IPS-NIHi11 (cell line): ENCODE measurements at regions not wholly inside any gene's neighbourhood (a gene's known extent, or its start where the extent isn't known, plus 50 kb on each side); places are given as distances from the start of the nearest gene placed in this dataset.
A peak's percentile ranks its signal among the peaks of the same experiment; 100 is the strongest.
"Not testable (repeated sequence)": the region's sequence is repeated elsewhere in the genome, so short reads cannot be mapped to it uniquely, and the experiment has no call there.

Experiments
- DNase-seq: peaks from one replicate; pipeline ENCODE4 v3.0.0; 2012; ENCODE audit warnings: mixed read lengths, low spot score

GRCh38 chr13:27327633-27328032 is 57.0 kb downstream of the RASL11A start:
- no peak for DNase-seq

GRCh38 chr13:27329210-27329609 is 58.6 kb downstream of the RASL11A start:
- no peak for DNase-seq

DNA sequence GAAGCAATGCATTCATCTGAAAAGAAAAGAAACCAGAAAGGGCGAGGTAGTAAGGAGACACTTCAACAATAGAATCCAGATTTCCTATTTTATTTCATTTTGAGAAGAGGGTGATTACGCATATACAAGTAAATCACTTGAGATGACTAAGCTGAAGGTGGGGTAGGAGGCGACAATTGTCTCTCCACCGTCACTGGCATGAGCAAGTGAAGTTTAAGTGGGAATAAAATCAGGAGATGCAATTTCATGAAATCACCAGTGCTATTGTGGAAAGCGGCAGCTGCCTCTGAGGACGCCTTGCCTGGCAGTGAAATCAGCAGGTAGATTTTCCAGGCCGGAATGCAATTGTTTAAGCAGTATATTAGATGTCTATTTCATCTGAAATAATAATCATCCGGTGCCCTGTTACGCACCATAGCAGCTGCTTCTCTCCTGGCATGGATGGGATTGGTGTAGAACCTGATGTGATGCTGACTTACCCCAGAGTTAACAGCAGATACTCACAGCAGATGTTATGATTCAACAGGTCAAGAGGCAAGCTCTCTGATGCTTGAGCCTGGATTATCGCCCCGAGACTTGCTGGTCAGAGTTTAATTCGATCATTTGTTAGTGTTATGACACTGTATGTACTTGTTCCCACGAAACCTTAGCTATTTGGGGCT is 64.3 kb downstream of the RASL11A start:
- no peak for DNase-seq

DNA sequence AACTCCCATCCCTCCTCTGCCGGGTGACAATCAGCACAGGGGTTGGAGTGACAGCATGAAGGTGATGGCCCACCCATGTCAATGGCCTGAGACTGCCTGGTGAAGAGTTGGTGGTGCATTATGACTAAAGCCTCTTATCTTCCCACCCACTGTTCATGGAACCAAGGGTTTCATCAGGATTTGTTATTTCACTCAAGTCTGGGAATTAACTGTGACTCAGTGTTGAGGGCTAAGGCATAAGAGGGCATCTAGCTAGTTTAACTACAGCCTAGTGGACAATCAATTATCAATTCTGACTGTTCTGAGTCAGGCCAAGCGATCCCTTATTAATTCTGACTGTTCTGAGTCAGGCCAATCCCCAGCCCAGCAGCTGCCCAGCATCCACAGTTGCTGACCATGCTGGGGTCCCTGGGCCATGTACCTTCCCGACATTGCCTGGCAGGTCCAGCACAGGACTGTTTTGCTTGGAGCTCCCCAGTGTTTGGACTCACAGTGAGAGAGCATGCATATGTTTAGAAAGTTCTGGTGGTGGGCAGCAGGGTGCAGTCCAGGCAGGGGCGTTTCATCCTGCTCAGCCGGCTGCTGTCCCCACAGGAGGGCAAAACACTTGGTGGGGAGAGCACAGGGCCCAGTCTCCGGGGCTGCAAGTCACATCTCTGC is 65.5 kb downstream of the RASL11A start:
- no peak for DNase-seq

GRCh38 chr13:27338207-27338606 is 67.6 kb downstream of the RASL11A start:
- DNase-seq: no peak

DNA sequence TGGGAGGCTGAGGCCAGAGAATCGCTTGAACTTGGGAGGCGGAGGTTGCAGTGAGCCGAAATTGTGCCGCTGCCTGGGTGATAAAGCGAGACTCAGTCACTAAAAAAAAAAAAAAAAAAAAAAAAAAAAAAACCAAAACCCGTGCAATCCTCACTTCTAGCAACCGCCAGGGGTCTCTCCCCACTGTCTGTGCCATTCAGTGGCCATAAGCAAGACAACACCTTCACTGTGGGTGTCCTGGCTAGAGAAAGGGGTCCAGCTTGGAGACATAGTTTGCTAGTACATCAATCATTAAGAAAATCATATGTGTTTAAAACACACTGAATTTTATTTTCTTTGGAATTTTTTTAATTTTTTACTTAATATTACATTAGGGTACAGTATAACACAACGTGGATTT is 68.2 kb downstream of the RASL11A start:
- DNase-seq: peak; percentile 70

GRCh38 chr13:27339299-27339698 is 68.7 kb downstream of the RASL11A start:
- DNase-seq: peak; percentile 64

DNA sequence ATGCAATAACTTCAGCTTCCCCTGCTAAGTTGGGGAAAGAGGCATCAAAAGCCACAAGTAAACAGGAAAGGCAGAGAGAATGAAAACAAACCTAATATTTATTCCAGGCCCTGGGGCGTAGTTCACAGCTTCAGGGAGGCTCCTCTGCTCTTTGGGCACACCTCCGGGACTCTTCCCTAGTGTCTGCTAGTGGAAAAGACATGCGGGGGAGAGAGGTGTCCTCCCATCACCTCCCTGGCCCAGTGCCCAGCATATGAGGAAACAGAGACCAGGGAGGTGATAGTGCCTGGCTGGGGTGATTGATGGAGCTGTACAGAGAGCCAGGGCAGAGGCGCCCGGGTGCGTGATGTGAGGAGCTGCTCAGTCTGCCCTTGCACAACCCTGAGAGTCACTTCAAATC is 71.0 kb downstream of the RASL11A start:
- DNase-seq: no peak

GRCh38 chr13:27347211-27347772 is 76.7 kb downstream of the RASL11A start:
- DNase-seq: no peak

DNA sequence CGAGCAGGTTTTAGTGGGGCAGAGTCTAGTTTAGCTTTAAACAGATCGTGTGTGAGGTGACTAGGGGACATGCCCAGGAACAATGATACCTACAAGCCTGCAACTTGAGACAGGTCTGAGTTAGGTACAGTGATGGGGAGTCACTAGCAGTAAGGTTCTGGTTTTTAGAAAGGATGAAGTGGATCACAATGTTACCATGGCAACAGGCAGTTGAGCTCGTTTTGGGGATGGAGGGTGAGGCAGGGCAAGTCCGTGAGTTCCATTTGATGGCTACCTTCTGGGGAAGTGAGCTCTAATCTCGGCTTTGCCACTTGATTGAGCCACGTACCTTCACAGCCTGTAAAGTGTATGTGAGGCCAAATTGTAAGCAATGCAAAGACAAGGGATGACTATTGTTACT is 76.0 kb upstream of the GTF3A start:
- no peak for DNase-seq

DNA sequence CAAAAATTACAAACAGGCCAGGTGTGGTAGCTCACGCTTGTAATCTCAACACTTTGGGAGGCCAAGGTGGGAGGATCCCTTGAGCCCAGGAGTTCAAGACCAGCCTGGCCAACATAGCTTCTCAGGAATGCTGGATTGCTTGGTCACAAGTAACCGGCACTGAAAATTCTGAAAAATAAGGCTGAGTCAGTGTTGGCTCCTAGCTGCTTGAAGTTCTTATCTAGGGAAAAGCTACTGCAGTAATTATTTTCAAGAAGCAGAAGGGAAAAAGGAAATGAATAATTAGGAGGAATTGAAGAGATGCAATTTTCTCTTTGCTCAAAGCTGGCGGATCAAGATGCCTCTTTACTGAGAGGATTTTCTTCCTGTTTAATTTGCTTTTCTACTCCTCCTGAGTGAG is 75.0 kb upstream of the GTF3A start:
- DNase-seq: no peak

DNA sequence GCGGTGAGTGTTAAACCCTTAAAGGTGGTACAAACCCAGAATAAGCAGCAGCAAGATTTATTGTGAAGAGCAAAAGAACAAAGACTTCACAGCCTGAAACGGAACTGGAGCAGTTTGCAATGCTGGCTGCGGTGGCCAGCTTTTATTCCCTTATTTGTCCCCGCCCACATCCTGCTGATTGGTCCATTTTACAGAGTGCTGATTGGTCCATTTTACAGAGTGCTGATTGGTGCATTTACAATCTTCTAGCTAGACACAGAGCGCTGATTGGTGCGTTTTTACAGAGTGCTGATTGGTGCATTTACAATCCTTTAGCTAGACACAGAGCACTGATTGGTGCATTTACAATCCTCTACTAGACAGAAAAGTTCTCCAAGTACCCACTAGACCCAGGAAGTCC is 73.6 kb upstream of the GTF3A start:
- DNase-seq: not testable (repeated sequence)

DNA sequence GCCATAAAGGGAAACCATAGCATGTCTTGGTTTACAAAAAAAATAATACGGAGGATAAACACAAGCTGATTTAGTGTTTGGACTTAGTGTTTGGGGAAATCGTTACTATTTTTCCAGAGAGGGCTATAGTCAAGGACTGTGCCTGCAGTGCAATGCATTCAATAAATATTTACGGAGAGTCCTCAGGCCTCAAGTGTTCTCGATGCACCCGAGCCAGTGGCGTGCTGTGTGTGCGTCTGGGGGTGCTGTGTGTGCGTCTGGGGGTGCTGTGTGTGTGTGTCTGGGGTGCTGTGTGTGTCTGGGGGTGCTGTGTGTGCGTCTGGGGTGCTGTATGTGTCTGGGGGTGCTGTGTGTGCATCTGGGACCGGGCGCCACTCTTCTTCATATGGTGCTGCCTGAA is 71.7 kb upstream of the GTF3A start:
- DNase-seq: no peak

DNA sequence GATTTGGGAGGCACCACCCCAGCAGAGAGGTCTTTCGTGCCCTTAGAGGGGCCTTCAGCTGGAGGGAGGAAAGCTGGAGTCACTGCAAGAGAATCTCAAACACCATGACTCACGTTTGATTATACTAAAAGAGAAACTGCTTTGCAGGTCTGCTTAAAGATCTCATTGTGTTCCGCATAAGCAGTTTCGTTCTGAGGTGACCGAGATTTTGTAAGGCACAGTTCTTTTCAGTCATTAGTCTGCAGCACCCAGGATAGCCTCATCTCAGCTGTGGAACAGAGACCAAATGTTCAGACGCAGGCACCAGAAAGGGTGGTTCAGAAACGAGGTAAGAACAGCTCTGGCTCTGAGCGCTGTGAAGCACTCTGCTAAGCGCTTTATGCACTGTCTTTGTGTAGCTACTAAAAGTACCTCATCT is 71.2 kb upstream of the GTF3A start:
- DNase-seq: no peak

DNA sequence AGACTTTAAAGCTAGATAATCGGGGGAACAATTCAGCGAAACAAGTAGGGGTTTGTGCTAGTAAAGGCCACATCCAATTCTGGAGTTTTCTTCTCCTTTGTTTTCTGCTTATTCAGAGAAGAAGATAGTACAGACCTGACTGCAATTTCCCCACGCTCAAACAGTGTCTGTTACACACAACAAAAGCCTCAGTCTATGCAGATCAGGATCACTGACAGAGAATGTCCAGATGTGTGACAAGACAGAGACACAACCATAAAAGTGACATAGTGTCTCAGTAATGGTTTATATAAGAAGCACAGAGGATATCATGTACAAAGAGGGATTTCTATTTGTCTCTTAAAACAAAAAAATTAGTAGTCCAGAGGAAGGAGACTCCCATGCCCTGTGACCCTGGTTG is 70.7 kb upstream of the GTF3A start:
- no peak for DNase-seq

DNA sequence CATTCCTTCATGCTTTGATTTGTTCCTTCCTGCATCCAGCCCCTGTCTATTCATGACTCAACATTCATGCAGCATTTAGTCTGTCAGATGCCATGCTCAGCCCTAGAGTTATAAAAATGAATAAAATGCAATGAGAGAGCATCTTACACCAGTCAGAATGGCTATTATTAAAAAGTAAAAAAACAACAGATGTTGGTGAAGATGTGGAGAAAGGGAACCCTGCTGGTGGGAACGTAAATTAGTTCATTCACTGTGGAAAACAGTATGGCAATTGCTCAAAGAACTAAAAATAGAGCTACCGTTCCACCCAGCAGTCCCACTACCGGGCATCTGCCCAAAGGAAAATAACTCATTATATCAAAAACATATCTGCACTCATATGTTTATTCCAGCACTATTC is 70.0 kb upstream of the GTF3A start:
- no peak for DNase-seq

GRCh38 chr13:27355894-27356293 is 68.5 kb upstream of the GTF3A start:
- peak; percentile 54 for DNase-seq

- DNase-seq: no peak
These were observed 66.0 kb upstream of the GTF3A start for GRCh38 chr13:27358420-27358819.

- peak; percentile 59 for DNase-seq
These were observed 65.1 kb upstream of the GTF3A start for GRCh38 chr13:27359199-27359821.

- DNase-seq: no peak
These were observed 63.9 kb upstream of the GTF3A start for GRCh38 chr13:27360562-27360961.

GRCh38 chr13:27362064-27362751 is 62.2 kb upstream of the GTF3A start:
- peak; percentile 93 for DNase-seq

- not testable (repeated sequence) for DNase-seq
These were observed 60.8 kb upstream of the GTF3A start for GRCh38 chr13:27363637-27364036.

DNA sequence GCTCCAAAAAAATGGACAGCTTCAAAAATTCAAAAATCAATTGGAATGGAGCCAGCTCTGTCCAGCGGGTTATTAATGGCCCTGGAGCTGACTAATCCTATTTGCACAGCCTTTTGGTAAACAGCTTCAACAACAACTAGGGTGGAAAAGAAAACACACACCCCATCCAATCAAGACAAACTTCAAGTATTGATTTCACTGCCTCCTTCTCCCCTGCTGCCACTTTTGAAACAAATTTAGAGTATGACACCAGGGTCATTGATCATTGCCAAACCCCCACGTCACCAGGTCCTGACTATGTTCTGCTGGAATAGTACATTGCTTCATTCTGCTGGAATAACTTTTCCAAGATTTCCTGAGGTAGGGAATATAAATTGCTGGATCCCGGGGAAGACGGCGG is 56.8 kb upstream of the GTF3A start:
- DNase-seq: no peak
